ENCODE measurements at regions not wholly inside any gene's neighbourhood (a gene's known extent, or its start where the extent isn't known, plus 50 kb on each side); places are given as distances from the start of the nearest gene placed in this dataset.
"Not testable (repeated sequence)": the region's sequence is repeated elsewhere in the genome, so short reads cannot be mapped to it uniquely, and the experiment has no call there.

GRCh38 chr1:148372731-148373130, 110.4 kb downstream of the PPIAL4G start:
- TF ChIP-seq ZNF384 (IDR thresholded peaks at IDR 0.05; ENCODE audit: borderline replicate concordance, low read depth, low read length): no peak
- TF ChIP-seq FOS (IDR thresholded peaks at IDR 0.05; ENCODE audit: borderline replicate concordance, extremely low read depth, insufficient read length): no peak
- TF ChIP-seq, protein P1, sequence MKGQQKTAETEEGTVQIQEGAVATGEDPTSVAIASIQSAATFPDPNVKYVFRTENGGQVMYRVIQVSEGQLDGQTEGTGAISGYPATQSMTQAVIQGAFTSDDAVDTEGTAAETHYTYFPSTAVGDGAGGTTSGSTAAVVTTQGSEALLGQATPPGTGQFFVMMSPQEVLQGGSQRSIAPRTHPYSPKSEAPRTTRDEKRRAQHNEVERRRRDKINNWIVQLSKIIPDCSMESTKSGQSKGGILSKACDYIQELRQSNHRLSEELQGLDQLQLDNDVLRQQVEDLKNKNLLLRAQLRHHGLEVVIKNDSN (IDR thresholded peaks at IDR 0.05; ENCODE audit: borderline replicate concordance, extremely low read length, insufficient read depth, low read depth, low read length): no peak
- no peak for TF ChIP-seq CHD4 (IDR thresholded peaks at IDR 0.05)
- no peak for TF ChIP-seq KAT2A (conservative IDR thresholded peaks at IDR 0.05; ENCODE audit: control insufficient read depth, low read depth, low read length)
- no peak for TF ChIP-seq FOXM1 (IDR thresholded peaks at IDR 0.05; ENCODE audit: low read depth, low read length)
- no peak for TF ChIP-seq KDM1A (IDR thresholded peaks at IDR 0.05; ENCODE audit: borderline replicate concordance)
- TF ChIP-seq ZSCAN29 (IDR thresholded peaks at IDR 0.05): no peak
- TF ChIP-seq PML (IDR thresholded peaks at IDR 0.05; ENCODE audit: low read length): no peak
- Histone ChIP-seq H3K4me3 (no peak overlapping the region), H3K27ac (ENCODE audit: control insufficient read depth, insufficient read depth) (no peak overlapping the region), H3K9me3 (replicated peaks; ENCODE audit: control insufficient read depth, insufficient read depth, low read length) (no peaks in the 10 kb centered on the region), H3K4me2 (ENCODE audit: control insufficient read depth, insufficient read depth) (no peak overlapping the region), H3K27me3 (replicated peaks in 1 of 2; ENCODE audit: control insufficient read depth in 2 of 2, insufficient read depth in 2 of 2, low read length in 1 of 2) (no peaks in the 10 kb centered on the region), H3K4me1 (ENCODE audit: control insufficient read depth, insufficient read depth, low read length) (no peaks in the 10 kb centered on the region), H3K9ac (ENCODE audit: control insufficient read depth, insufficient read depth, low read length) (no peak overlapping the region), H3K79me2 (ENCODE audit: control insufficient read depth, insufficient read depth, low read length) (no peaks in the 10 kb centered on the region), H3K36me3 (ENCODE audit: control insufficient read depth in 2 of 2, insufficient read depth in 2 of 2, low read length in 1 of 2) (no peaks in the 10 kb centered on the region), H2AFZ (ENCODE audit: control insufficient read depth, low read depth, low read length) (no peak overlapping the region), H4K20me1 (ENCODE audit: control insufficient read depth, insufficient read depth) (no peaks in the 10 kb centered on the region)
- intact Hi-C loops (cut with micrococcal nuclease; ENCODE audit: unreplicated experiment) (no loop called here), in situ Hi-C loops (cut with MboI) (no loop called here)
- FAIRE-seq (no peak), ATAC-seq (peak; percentile 32; the same call in 2 of the 3 replicates), DNase-seq (ENCODE audit: low read depth, low spot score) (no peak)
- 53% methylated on average over 3 of the region's 3 CpGs for WGBS (ENCODE audit: insufficient coverage, insufficient replicate concordance, low lambda C conversion rate, missing lambda C conversion rate)
- ChIA-PET POLR2A (interaction anchor here (1.4 kb wide), 1 partner anchor 9 kb away, joined by 3 read pairs; no protein-coding TSS in a partner anchor), RAD21 (ENCODE audit: unreplicated experiment) (interaction anchor here (1.5 kb wide), 1 partner anchor 10 kb away, joined by 6 read pairs; no protein-coding TSS in a partner anchor), CTCF (interaction anchor here (1.0 to 1.3 kb wide), 4 partner anchors 10 to 16 kb away, joined by 3 to 4 read pairs (median 4); no protein-coding TSS in a partner anchor), SMC1A (ENCODE audit: uncharacterized antibody, unreplicated experiment) (interaction anchor here (1.1 kb wide), 1 partner anchor 13 kb away, joined by 3 read pairs; no protein-coding TSS in a partner anchor)
- no TSS peak for BruUV-seq (replicated peaks)

- H3K79me2 ChIP-seq (ENCODE audit: control insufficient read depth, insufficient read depth, low read length); in situ Hi-C loops (cut with MboI); H2AFZ ChIP-seq (ENCODE audit: control insufficient read depth, low read depth, low read length); H3K4me2 ChIP-seq (ENCODE audit: control insufficient read depth, insufficient read depth); DNase-seq (ENCODE audit: low read depth, low spot score); H3K9ac ChIP-seq (ENCODE audit: control insufficient read depth, insufficient read depth, low read length); H4K20me1 ChIP-seq (ENCODE audit: control insufficient read depth, insufficient read depth); intact Hi-C loops (cut with micrococcal nuclease; ENCODE audit: unreplicated experiment); H3K9me3 ChIP-seq (replicated peaks; ENCODE audit: control insufficient read depth, insufficient read depth, low read length); H3K4me1 ChIP-seq (ENCODE audit: control insufficient read depth, insufficient read depth, low read length); H3K27me3 ChIP-seq (replicated peaks in 1 of 2; ENCODE audit: control insufficient read depth in 2 of 2, insufficient read depth in 2 of 2, low read length in 1 of 2); H3K4me3 ChIP-seq; BruUV-seq (replicated peaks); H3K27ac ChIP-seq (ENCODE audit: control insufficient read depth, insufficient read depth); FAIRE-seq; H3K36me3 ChIP-seq (ENCODE audit: control insufficient read depth in 2 of 2, insufficient read depth in 2 of 2, low read length in 1 of 2): not testable (repeated sequence)
- ChIA-PET SMC1A (ENCODE audit: uncharacterized antibody, unreplicated experiment) (interaction anchor here (1.1 kb wide), 1 partner anchor 13 kb away, joined by 3 read pairs; no protein-coding TSS in a partner anchor), RAD21 (ENCODE audit: unreplicated experiment) (interaction anchor here (1.5 kb wide), 1 partner anchor 11 kb away, joined by 6 read pairs; no protein-coding TSS in a partner anchor), POLR2A (interaction anchor here (1.4 kb wide), 1 partner anchor 8 kb away, joined by 3 read pairs; no protein-coding TSS in a partner anchor), CTCF (interaction anchor here (1.0 to 1.3 kb wide), 5 partner anchors 11 to 16 kb away, joined by 3 to 4 read pairs (median 3); no protein-coding TSS in a partner anchor)
- peak; percentile 22; the same call in 2 of the 3 replicates for ATAC-seq
- 43% methylated on average over 2 of the region's 2 CpGs for WGBS (ENCODE audit: insufficient coverage, insufficient replicate concordance, low lambda C conversion rate, missing lambda C conversion rate)
Measured at GRCh38 chr1:148372051-148372726, 110.9 kb downstream of the PPIAL4G start.
